ENCODE measurements at regions not wholly inside any gene's neighbourhood (a gene's known extent, or its start where the extent isn't known, plus 50 kb on each side); places are given as distances from the start of the nearest gene placed in this dataset.
"Not testable (repeated sequence)": the region's sequence is repeated elsewhere in the genome, so short reads cannot be mapped to it uniquely, and the experiment has no call there.

DNA sequence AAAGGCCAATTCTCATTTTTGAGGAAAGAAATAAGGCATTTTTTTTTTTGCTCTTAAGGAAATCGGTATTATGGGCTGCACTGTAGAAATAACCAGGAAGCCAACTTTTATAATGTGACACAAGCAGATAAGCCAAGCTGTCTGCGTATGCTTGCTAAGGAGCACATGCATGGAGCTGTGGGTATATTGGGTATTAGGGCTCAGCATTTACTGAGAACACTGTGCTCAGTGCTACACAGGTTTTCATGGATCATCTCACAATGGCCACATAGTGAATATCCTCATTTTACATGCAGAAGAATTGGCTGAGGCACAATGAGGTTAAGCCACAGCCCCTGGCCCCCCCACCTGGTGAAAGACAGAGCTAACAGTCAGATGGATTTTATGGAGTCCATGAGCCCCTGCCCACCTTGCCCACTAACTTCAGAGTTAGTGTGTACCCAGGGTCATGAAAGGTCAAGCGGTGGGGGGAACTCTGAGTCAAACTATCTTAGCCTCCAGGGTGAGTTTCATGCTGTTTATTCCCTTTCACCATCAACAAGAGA is 204.8 kb downstream of the SPATA31A6 start:
- TF ChIP-seq, protein P1, sequence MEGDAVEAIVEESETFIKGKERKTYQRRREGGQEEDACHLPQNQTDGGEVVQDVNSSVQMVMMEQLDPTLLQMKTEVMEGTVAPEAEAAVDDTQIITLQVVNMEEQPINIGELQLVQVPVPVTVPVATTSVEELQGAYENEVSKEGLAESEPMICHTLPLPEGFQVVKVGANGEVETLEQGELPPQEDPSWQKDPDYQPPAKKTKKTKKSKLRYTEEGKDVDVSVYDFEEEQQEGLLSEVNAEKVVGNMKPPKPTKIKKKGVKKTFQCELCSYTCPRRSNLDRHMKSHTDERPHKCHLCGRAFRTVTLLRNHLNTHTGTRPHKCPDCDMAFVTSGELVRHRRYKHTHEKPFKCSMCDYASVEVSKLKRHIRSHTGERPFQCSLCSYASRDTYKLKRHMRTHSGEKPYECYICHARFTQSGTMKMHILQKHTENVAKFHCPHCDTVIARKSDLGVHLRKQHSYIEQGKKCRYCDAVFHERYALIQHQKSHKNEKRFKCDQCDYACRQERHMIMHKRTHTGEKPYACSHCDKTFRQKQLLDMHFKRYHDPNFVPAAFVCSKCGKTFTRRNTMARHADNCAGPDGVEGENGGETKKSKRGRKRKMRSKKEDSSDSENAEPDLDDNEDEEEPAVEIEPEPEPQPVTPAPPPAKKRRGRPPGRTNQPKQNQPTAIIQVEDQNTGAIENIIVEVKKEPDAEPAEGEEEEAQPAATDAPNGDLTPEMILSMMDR (IDR thresholded peaks at IDR 0.05) = no peak
- Histone ChIP-seq H3K9ac (ENCODE audit: low read depth in 2 of 2, low read length in 2 of 2) (no peak overlapping the region), H3K36me3 (no peaks in the 10 kb centered on the region), H3K4me1 (no peaks in the 10 kb centered on the region), H3K9me3 (no peaks in the 10 kb centered on the region), H3K27ac (no peak overlapping the region), H3K27me3 (no peaks in the 10 kb centered on the region), H3K4me3 (no peak overlapping the region)
- no peak for DNase-seq
- intact Hi-C loops (cut with DNase I) = no loop called here

DNA sequence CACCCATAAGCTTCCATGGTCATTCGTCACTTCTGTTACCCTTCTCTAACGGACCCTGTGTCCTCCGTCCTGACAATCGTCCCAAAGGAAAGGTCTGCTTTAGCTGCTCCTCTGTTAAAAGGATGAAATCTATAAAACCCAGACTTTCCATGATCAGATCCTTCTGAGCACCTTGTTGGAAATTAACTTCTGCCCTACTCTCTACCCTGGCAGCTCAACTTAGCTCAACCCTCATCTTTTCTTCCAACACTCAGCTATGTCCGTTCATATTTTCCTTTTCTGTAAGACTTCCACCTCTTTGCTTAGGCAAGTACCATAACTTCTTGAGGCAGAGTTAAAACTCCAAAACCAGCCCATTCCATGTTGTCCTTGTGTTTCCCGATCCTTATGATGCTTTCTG is 205.4 kb downstream of the SPATA31A6 start:
- TF ChIP-seq, protein P1 (IDR thresholded peaks at IDR 0.05) = no peak
- Histone ChIP-seq H3K36me3 (no peaks in the 10 kb centered on the region), H3K27me3 (no peaks in the 10 kb centered on the region), H3K4me3 (no peak overlapping the region), H3K4me1 (no peaks in the 10 kb centered on the region), H3K27ac (no peak overlapping the region), H3K9me3 (no peaks in the 10 kb centered on the region), H3K9ac (ENCODE audit: low read depth in 2 of 2, low read length in 2 of 2) (no peak overlapping the region)
- intact Hi-C loops (cut with DNase I) = no loop called here
- DNase-seq = no peak

DNA sequence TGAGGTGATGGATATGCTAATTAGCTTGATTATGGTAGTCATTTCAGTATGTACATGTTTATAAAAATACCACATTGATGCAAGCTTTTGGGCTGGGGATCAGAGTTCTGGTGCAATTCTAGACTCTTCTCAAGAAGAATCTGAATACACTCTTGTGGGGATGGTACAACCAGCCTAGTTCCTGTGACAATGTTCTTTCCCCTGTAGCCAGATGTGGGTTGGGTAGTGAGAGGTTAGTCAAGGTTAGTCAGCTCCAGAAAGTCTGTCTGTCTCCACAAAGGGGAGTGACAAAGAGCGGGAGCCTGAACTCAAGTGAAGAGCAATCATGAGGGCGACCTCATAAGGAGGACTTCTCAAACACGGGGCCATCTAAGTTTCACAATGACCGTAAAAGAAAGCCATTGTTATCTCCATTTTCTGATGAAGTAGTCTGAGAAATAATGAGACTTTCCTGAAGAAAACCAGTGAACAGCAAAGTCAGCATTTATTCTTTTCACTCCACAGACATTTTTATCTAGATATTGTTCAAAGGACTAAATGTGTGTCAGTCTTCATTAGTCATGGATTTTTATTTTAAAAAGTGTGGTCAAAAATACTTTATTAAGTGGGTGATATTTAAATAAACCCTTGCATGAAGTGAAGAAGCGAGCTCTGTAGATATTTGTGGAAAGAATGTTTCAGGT is 209.5 kb downstream of the SPATA31A6 start:
- H3K4me3 ChIP-seq; intact Hi-C loops (cut with DNase I); H3K9me3 ChIP-seq; H3K27ac ChIP-seq; H3K27me3 ChIP-seq; H3K36me3 ChIP-seq; H3K4me1 ChIP-seq; H3K9ac ChIP-seq (ENCODE audit: low read depth in 2 of 2, low read length in 2 of 2); DNase-seq: not testable (repeated sequence)

- Histone ChIP-seq H3K27ac (no peak overlapping the region), H3K36me3 (no peaks in the 10 kb centered on the region), H3K9me3 (no peaks in the 10 kb centered on the region), H3K27me3 (no peaks in the 10 kb centered on the region), H3K4me1 (no peaks in the 10 kb centered on the region), H3K9ac (ENCODE audit: low read depth in 2 of 2, low read length in 2 of 2) (no peak overlapping the region), H3K4me3 (no peak overlapping the region)
- intact Hi-C loops (cut with DNase I) = no loop called here
- TF ChIP-seq, protein P1 (IDR thresholded peaks at IDR 0.05) = no peak
- no peak for DNase-seq
These were observed 212.9 kb downstream of the SPATA31A6 start for GRCh38 chr9:42396318-42396717.

DNA sequence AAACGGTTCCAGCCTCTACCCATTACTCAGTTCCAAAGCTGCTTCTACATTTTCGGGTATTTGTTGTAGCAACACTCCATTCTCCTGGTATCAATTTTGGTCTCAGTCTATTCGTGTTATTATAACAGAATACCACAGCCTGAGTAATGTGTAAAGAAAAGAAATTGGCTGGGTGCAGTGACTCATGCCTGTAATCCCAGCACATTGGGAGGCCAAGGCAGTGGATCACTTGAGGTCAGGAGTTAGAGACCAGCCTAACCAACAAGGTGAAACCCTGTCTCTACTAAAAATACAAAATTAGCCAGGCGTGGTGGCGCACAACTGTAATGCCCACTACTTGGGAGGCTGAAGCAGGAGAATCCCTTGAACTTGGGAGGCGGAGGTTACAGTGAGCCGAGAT is 213.9 kb downstream of the SPATA31A6 start:
- H3K27me3 ChIP-seq; H3K4me3 ChIP-seq; DNase-seq; H3K36me3 ChIP-seq; H3K9ac ChIP-seq (ENCODE audit: low read depth in 2 of 2, low read length in 2 of 2); intact Hi-C loops (cut with DNase I); H3K9me3 ChIP-seq; H3K27ac ChIP-seq; H3K4me1 ChIP-seq: not testable (repeated sequence)

DNA sequence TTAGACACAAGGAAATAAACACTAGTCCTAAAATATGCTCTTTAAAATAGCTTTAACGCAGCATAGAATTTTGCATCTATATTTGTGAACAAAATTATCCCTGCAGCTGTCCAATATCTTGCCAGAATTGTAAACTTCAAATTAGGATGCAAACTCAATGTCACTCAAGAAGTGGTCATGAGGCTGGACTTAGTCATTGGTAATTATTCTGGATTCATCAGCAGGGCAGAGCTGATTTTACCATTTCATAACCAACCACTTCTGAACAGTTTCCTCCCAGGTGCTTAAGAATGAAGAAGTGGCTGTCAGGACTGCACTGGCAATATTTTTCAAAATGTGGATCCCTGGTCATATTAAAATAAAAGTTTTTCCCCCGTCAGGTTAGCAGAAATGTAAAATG is 219.5 kb downstream of the SPATA31A6 start:
- H3K36me3 ChIP-seq; H3K27ac ChIP-seq; H3K9me3 ChIP-seq; intact Hi-C loops (cut with DNase I); H3K27me3 ChIP-seq; H3K4me3 ChIP-seq; DNase-seq; H3K4me1 ChIP-seq; H3K9ac ChIP-seq (ENCODE audit: low read depth in 2 of 2, low read length in 2 of 2): not testable (repeated sequence)

DNA sequence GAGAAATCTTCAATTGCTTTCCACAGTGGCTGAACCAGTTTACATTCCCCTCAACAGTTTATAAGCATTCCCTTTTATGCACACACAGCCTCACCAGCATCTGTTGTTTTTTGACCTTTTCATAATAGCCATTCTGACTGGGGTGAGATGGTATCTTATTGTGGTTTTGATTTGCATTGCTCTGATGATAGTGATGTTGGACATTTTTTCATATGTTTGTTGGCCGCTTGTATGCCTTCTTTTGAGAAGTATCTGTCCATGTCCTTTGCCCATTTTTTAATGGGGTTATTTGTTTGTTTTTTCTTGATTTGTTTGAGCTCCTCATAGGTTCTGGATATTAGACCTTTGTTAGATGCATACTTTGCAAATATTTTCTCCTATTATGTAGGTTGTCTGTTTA is 226.1 kb downstream of the SPATA31A6 start:
- not testable (repeated sequence) for H3K9ac ChIP-seq (ENCODE audit: low read depth in 2 of 2, low read length in 2 of 2)

GRCh38 chr9:42412354-42412753 is 228.9 kb downstream of the SPATA31A6 start:
- H3K27ac ChIP-seq; H3K4me3 ChIP-seq; H3K9ac ChIP-seq (ENCODE audit: low read depth in 2 of 2, low read length in 2 of 2); H3K9me3 ChIP-seq; H3K27me3 ChIP-seq; DNase-seq; H3K4me1 ChIP-seq; H3K36me3 ChIP-seq; intact Hi-C loops (cut with DNase I): not testable (repeated sequence)

More for the DNA sequence above, 226.1 kb downstream of the SPATA31A6 start:
- H3K27me3 ChIP-seq; H3K36me3 ChIP-seq; H3K4me1 ChIP-seq; H3K4me3 ChIP-seq; DNase-seq; H3K9me3 ChIP-seq; intact Hi-C loops (cut with DNase I); H3K27ac ChIP-seq: not testable (repeated sequence)

GRCh38 chr9:42414865-42415264 is 231.4 kb downstream of the SPATA31A6 start:
- H3K9me3 ChIP-seq; DNase-seq; H3K9ac ChIP-seq (ENCODE audit: low read depth in 2 of 2, low read length in 2 of 2); intact Hi-C loops (cut with DNase I); H3K27ac ChIP-seq; H3K4me1 ChIP-seq; H3K4me3 ChIP-seq; H3K36me3 ChIP-seq; H3K27me3 ChIP-seq: not testable (repeated sequence)

DNA sequence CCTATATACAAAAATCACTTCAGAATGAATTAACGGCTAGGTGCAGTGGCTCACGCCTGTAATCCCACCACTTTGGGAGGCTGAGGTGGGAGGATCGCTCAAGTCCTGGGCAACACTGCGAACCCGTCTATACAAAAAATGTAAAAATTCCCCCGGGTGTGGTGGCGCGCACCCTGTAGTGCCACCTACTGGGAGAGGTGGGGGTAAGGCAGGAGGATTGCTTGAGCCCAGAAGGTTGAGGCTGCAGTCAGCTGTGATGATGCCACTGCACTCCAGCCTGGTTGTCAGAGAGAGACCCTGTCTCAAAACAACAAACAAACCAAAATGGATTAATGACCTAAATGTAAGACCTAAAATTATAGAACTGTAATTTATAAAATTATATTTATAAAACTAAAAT is 236.2 kb downstream of the SPATA31A6 start:
- intact Hi-C loops (cut with DNase I); H3K4me3 ChIP-seq; H3K4me1 ChIP-seq; DNase-seq; H3K9ac ChIP-seq (ENCODE audit: low read depth in 2 of 2, low read length in 2 of 2); H3K9me3 ChIP-seq; H3K36me3 ChIP-seq; H3K27me3 ChIP-seq; H3K27ac ChIP-seq: not testable (repeated sequence)

- intact Hi-C loops (cut with DNase I); H3K4me1 ChIP-seq; H3K27ac ChIP-seq; H3K27me3 ChIP-seq; H3K9me3 ChIP-seq; H3K4me3 ChIP-seq; DNase-seq; H3K9ac ChIP-seq (ENCODE audit: low read depth in 2 of 2, low read length in 2 of 2); H3K36me3 ChIP-seq: not testable (repeated sequence)
These were observed 236.9 kb downstream of the SPATA31A6 start for GRCh38 chr9:42420324-42420723.

All from colonic mucosa (tissue), 4 donors.